Fibroblast of skin of left biceps (primary cell): ENCODE measurements at regions not wholly inside any gene's neighbourhood (a gene's known extent, or its start where the extent isn't known, plus 50 kb on each side); places are given as distances from the start of the nearest gene placed in this dataset.
"Not testable (repeated sequence)": the region's sequence is repeated elsewhere in the genome, so short reads cannot be mapped to it uniquely, and the experiment has no call there.

Experiments
- DNase-seq, 2 experiments: peaks; one replicate each; pipeline ENCODE4 v3.0.0-alpha.2; 2013; ENCODE audit warnings: low read depth in 2 of 2

GRCh38 chr16:8115814-8116213, 474.5 kb downstream of the TMEM114 start:
- DNase-seq = no peak

GRCh38 chr16:8114941-8115340, 475.4 kb downstream of the TMEM114 start:
- not testable (repeated sequence) for DNase-seq

- DNase-seq = no peak
These were observed 476.5 kb downstream of the TMEM114 start for GRCh38 chr16:8113843-8114242.

GRCh38 chr16:8110572-8111514, 479.5 kb downstream of the TMEM114 start:
- no peak for DNase-seq

GRCh38 chr16:8109510-8110369, 480.6 kb downstream of the TMEM114 start:
- no peak for DNase-seq

GRCh38 chr16:8108991-8109509, 481.3 kb downstream of the TMEM114 start:
- DNase-seq = no peak

- DNase-seq = no peak
These were observed 483.0 kb downstream of the TMEM114 start for GRCh38 chr16:8107296-8107695.

GRCh38 chr16:8103649-8104289, 486.5 kb downstream of the TMEM114 start:
- no peak for DNase-seq

- no peak for DNase-seq
These were observed 490.7 kb downstream of the TMEM114 start for GRCh38 chr16:8099586-8099985.

GRCh38 chr16:8098947-8099512, 491.3 kb downstream of the TMEM114 start:
- DNase-seq = no peak

- no peak for DNase-seq
These were observed 494.1 kb downstream of the TMEM114 start for GRCh38 chr16:8096211-8096610.

GRCh38 chr16:8094696-8095095, 495.6 kb downstream of the TMEM114 start:
- DNase-seq = no peak

- DNase-seq = no peak
These were observed 501.4 kb downstream of the TMEM114 start for GRCh38 chr16:8088820-8089338.

- DNase-seq = no peak
These were observed 502.6 kb downstream of the TMEM114 start for GRCh38 chr16:8087597-8088289.

GRCh38 chr16:8087146-8087545, 503.2 kb downstream of the TMEM114 start:
- DNase-seq = no peak

- DNase-seq = no peak
These were observed 505.4 kb downstream of the TMEM114 start for GRCh38 chr16:8084882-8085281.

GRCh38 chr16:8084302-8084701, 506.0 kb downstream of the TMEM114 start:
- no peak for DNase-seq

- DNase-seq = no peak
These were observed 506.8 kb downstream of the TMEM114 start for GRCh38 chr16:8083560-8083959.

- no peak for DNase-seq
These were observed 509.5 kb downstream of the TMEM114 start for GRCh38 chr16:8080817-8081216.

GRCh38 chr16:8075271-8075670, 515.0 kb downstream of the TMEM114 start:
- DNase-seq = no peak

- DNase-seq = no peak
These were observed 519.8 kb downstream of the TMEM114 start for GRCh38 chr16:8070506-8070905.
